Gastrocnemius medialis (tissue), 4 donors: ENCODE measurements at regions not wholly inside any gene's neighbourhood (a gene's known extent, or its start where the extent isn't known, plus 50 kb on each side); places are given as distances from the start of the nearest gene placed in this dataset.

Experiments
- ATAC-seq, 2 donors: fragments of 150-250 bp; one replicate each; pipeline ENCODE4 v1.9.1; 2016
- DNase-seq, 2 donors: peaks; one replicate each; pipeline ENCODE4 v3.0.0-alpha.2; 2019
- H3K27ac ChIP-seq, 4 donors: fragments of 200-600 bp; sonication (generic); 1 replicate in 1 of 4; 2 replicates in 3 of 4; pipeline ENCODE4 v1.5.1; 2016 to 2018; ENCODE audit warnings: mild to moderate bottlenecking in 2 of 4, moderate library complexity in 1 of 4
- H3K27me3 ChIP-seq, 3 donors: fragments of 200-600 bp; sonication (generic) in 2 of 3; 1 replicate in 1 of 3; 2 replicates in 2 of 3; pipeline versions ENCODE4 v1.5.1 to v1.6.0; 2016 to 2019; ENCODE audit warnings: mild to moderate bottlenecking in 1 of 3, moderate library complexity in 1 of 3
- H3K36me3 ChIP-seq, 2 donors: fragments of 200-600 bp; sonication (generic) in 1 of 2; one replicate each; pipeline ENCODE4 v1.5.1; 2017 to 2018
- H3K4me1 ChIP-seq, 2 donors: fragments of 200-600 bp; sonication (generic) in 1 of 2; one replicate each; pipeline ENCODE4 v1.5.1; 2016 to 2017; ENCODE audit warnings: mild to moderate bottlenecking in 2 of 2
- H3K4me3 ChIP-seq, 4 donors: fragments of 200-600 bp; sonication (generic) in 3 of 4; 1 replicate in 1 of 4; 2 replicates in 3 of 4; pipeline ENCODE4 v1.5.1; 2016 to 2019; ENCODE audit warnings: mild to moderate bottlenecking in 2 of 4
- H3K9me3 ChIP-seq, 3 donors: fragments of 200-600 bp; sonication (generic) in 2 of 3; 1 replicate in 1 of 3; 2 replicates in 2 of 3; pipeline ENCODE4 v1.5.1; 2016 to 2019
- CTCF ChIP-seq, 5 experiments: fragments of 450-650 bp in 3 of 5; fragments of 200-600 bp in 2 of 5; sonication (generic) in 2 of 5; IDR thresholded peaks in 4 of 5; conservative IDR thresholded peaks in 1 of 5; 1 replicate in 4 of 5; 2 replicates in 1 of 5; pipeline ENCODE4 v1.5.1; 2016 to 2019; ENCODE audit warnings: antibody characterized with exemption in 5 of 5, mild to moderate bottlenecking in 3 of 5, moderate library complexity in 3 of 5
- POLR2A ChIP-seq, 2 donors: fragments of 450-650 bp; IDR thresholded peaks; one replicate each; pipeline ENCODE4 v1.6.1; 2017; ENCODE audit warnings: antibody characterized with exemption in 2 of 2, mild to moderate bottlenecking in 2 of 2, moderate library complexity in 2 of 2
- in situ Hi-C, 4 donors: fragments of 200-750 bp; cut with MboI; loops; one replicate each; pipeline versions ENCODE4 v1.15.0 to v1.8.0; 2017; ENCODE audit warnings: low sequenced_read_pairs in 4 of 4
- intact Hi-C: fragments of 100-400 bp; cut with DNase I; formaldehyde crosslinking; loops from one replicate; pipeline ENCODE4 v1.15.1; 2023; ENCODE audit warnings: low total_unique reads

GRCh38 chr12:130044991-130045621, 117.2 kb upstream of the FZD10 start:
- no peak overlapping the region for H3K27ac ChIP-seq
- H3K36me3 ChIP-seq = no peaks in the 10 kb centered on the region
- DNase-seq (no peak), ATAC-seq (no peak)
- intact Hi-C loops (loop anchor here (5.0 kb wide), 1 partner anchor 702 kb away; no protein-coding TSS in a partner anchor), in situ Hi-C loops (loop anchor here in 1 of 4 donors (5.0 to 25.0 kb wide), 2 partner anchors 292 to 692 kb away; partner anchors contain the start of gene PIWIL1)
- peaks cover 3 to 20% (median 15%) of the 10 kb centered on the region in 3 donors for H3K27me3 ChIP-seq
- H3K4me1 ChIP-seq = no peaks in the 10 kb centered on the region
- no peaks in the 10 kb centered on the region for H3K9me3 ChIP-seq
- H3K4me3 ChIP-seq = no peak overlapping the region
- TF ChIP-seq POLR2A (IDR thresholded peaks at IDR 0.05) (no peak), CTCF (IDR thresholded peaks at IDR 0.05 in 4 of 5, conservative IDR thresholded peaks at IDR 0.05 in 1 of 5) (no peak)

- Histone ChIP-seq H3K4me1 (no peaks in the 10 kb centered on the region), H3K27ac (no peak overlapping the region), H3K4me3 (no peak overlapping the region), H3K9me3 (no peaks in the 10 kb centered on the region), H3K36me3 (no peaks in the 10 kb centered on the region), H3K27me3 (peaks cover 0 to 5% (median 3%) of the 10 kb centered on the region in 3 donors)
- in situ Hi-C loops (loop anchor here in 2 of 4 donors (5.0 to 25.0 kb wide), 3 partner anchors 285 to 688 kb away; partner anchors contain the start of gene PIWIL1 (in 2 of the 2)), intact Hi-C loops (no loop called here)
- TF ChIP-seq CTCF (IDR thresholded peaks at IDR 0.05 in 4 of 5, conservative IDR thresholded peaks at IDR 0.05 in 1 of 5) (no peak), POLR2A (IDR thresholded peaks at IDR 0.05) (no peak)
- DNase-seq (no peak), ATAC-seq (no peak)
These were observed 112.6 kb upstream of the FZD10 start for GRCh38 chr12:130049666-130050065.

- no peaks in the 10 kb centered on the region for H3K36me3 ChIP-seq
- no peak for ATAC-seq
- in situ Hi-C loops (loop anchor here in 1 of 4 donors (10.0 kb wide), 1 partner anchor 283 kb away; the partner anchor contains the start of gene PIWIL1), intact Hi-C loops (no loop called here)
- peaks cover 0 to 3% (median 0%) of the 10 kb centered on the region in 3 donors for H3K27me3 ChIP-seq
- H3K4me3 ChIP-seq = no peak overlapping the region
- no peaks in the 10 kb centered on the region for H3K9me3 ChIP-seq
- H3K4me1 ChIP-seq = no peaks in the 10 kb centered on the region
- no peak for DNase-seq
- no peak overlapping the region for H3K27ac ChIP-seq
- no peak for TF ChIP-seq CTCF (IDR thresholded peaks at IDR 0.05 in 4 of 5, conservative IDR thresholded peaks at IDR 0.05 in 1 of 5)
- TF ChIP-seq POLR2A (IDR thresholded peaks at IDR 0.05) = no peak
These were observed 110.4 kb upstream of the FZD10 start for GRCh38 chr12:130051900-130052299.

GRCh38 chr12:130053651-130054069, 108.6 kb upstream of the FZD10 start:
- in situ Hi-C loops = loop anchor here in 1 of 4 donors (10.0 kb wide), 1 partner anchor 281 kb away; the partner anchor contains the start of gene PIWIL1
- DNase-seq (no peak), ATAC-seq (no peak)
- peaks cover 0 to 3% (median 0%) of the 10 kb centered on the region in 3 donors for H3K27me3 ChIP-seq
- intact Hi-C loops = no loop called here
- no peak overlapping the region for H3K4me3 ChIP-seq
- no peaks in the 10 kb centered on the region for H3K9me3 ChIP-seq
- no peak overlapping the region for H3K27ac ChIP-seq
- no peaks in the 10 kb centered on the region for H3K4me1 ChIP-seq
- no peak for TF ChIP-seq CTCF (IDR thresholded peaks at IDR 0.05 in 4 of 5, conservative IDR thresholded peaks at IDR 0.05 in 1 of 5)
- no peak for TF ChIP-seq POLR2A (IDR thresholded peaks at IDR 0.05)
- no peaks in the 10 kb centered on the region for H3K36me3 ChIP-seq
